ENCODE measurements at regions not wholly inside any gene's neighbourhood (a gene's known extent, or its start where the extent isn't known, plus 50 kb on each side); places are given as distances from the start of the nearest gene placed in this dataset.

DNA sequence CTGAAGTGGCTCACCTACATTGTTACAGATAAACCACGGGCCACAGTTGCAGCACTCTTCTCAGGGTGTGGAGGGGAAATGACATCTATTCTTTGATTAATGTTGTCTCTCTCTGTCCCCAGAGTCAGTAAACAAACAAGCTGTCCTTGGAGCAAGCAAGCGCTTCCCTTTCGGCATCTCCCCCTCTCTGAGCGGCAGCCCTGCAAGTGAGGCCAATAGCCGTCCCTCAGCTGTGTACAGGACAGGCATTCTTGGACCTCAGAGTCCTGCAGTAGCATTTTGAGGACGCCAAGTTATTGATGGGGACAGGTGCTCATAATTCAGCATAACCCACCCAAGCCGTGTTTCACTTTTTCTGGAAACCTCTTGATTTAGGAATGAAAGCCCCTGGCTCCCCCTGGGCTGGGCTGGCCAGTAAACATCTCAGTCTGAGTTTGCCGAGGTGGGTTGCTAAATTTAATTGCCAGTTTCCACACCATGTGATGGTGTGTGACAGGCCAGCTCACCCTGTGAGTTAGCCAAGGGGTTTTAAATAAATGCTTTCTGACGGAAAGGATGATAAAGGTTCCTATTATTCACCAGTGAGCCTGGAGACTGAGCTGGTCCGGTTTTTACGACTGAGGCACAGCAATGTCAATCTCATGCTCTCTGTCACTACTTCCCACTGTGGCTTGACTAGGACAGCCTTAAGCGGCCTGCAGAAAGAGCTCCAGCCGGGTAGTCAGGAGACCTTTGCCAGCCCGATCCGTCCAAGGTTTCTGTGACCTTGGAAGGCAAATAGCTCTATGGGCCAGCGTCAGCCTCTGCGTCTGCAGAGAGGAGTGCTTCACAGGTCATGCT lies 214.8 kb upstream of the RREB1 start:
- TF ChIP-seq, protein P1, sequence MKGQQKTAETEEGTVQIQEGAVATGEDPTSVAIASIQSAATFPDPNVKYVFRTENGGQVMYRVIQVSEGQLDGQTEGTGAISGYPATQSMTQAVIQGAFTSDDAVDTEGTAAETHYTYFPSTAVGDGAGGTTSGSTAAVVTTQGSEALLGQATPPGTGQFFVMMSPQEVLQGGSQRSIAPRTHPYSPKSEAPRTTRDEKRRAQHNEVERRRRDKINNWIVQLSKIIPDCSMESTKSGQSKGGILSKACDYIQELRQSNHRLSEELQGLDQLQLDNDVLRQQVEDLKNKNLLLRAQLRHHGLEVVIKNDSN (IDR thresholded peaks at IDR 0.05), result no peak
- TF ChIP-seq TCF12 (IDR thresholded peaks at IDR 0.05; ENCODE audit: low read depth), result no peak
- TF ChIP-seq ZBTB7A (IDR thresholded peaks at IDR 0.05; ENCODE audit: low read depth), result no peak
- no peak for TF ChIP-seq TAF1 (IDR thresholded peaks at IDR 0.05; ENCODE audit: low read depth)
- TF ChIP-seq, protein P2, sequence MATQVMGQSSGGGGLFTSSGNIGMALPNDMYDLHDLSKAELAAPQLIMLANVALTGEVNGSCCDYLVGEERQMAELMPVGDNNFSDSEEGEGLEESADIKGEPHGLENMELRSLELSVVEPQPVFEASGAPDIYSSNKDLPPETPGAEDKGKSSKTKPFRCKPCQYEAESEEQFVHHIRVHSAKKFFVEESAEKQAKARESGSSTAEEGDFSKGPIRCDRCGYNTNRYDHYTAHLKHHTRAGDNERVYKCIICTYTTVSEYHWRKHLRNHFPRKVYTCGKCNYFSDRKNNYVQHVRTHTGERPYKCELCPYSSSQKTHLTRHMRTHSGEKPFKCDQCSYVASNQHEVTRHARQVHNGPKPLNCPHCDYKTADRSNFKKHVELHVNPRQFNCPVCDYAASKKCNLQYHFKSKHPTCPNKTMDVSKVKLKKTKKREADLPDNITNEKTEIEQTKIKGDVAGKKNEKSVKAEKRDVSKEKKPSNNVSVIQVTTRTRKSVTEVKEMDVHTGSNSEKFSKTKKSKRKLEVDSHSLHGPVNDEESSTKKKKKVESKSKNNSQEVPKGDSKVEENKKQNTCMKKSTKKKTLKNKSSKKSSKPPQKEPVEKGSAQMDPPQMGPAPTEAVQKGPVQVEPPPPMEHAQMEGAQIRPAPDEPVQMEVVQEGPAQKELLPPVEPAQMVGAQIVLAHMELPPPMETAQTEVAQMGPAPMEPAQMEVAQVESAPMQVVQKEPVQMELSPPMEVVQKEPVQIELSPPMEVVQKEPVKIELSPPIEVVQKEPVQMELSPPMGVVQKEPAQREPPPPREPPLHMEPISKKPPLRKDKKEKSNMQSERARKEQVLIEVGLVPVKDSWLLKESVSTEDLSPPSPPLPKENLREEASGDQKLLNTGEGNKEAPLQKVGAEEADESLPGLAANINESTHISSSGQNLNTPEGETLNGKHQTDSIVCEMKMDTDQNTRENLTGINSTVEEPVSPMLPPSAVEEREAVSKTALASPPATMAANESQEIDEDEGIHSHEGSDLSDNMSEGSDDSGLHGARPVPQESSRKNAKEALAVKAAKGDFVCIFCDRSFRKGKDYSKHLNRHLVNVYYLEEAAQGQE (IDR thresholded peaks at IDR 0.05; ENCODE audit: low read depth), result no peak
- no peak for TF ChIP-seq CREB1 (IDR thresholded peaks at IDR 0.05; ENCODE audit: low read depth)
- no peak for TF ChIP-seq NFIC (IDR thresholded peaks at IDR 0.05)
- TF ChIP-seq EP300 (IDR thresholded peaks at IDR 0.05; ENCODE audit: borderline replicate concordance), result no peak
- no peak for TF ChIP-seq CEBPB (IDR thresholded peaks at IDR 0.05)
- TF ChIP-seq, protein P3, sequence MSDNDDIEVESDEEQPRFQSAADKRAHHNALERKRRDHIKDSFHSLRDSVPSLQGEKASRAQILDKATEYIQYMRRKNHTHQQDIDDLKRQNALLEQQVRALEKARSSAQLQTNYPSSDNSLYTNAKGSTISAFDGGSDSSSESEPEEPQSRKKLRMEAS (IDR thresholded peaks at IDR 0.05), result no peak

DNA sequence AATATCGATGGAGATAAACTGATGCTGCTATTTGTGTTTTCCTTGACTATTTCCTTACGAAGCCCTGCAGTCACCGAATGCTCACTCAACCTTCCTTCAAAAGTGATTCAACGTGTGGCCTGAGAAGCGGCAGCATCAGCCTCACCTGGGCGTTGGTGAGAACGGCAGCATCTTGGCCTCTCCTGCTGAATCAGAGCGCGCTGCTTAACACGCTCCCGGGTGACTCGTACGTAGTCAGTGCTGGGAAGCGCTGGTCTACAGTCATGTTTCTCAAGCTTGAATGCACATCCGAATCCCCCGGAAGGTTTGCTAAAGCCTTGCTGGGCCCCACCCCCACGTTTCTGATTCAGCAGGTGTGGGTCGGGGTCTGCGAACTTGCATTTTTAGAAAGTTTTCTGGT lies 214.1 kb upstream of the RREB1 start:
- TF ChIP-seq TEAD4 (IDR thresholded peaks at IDR 0.05), result no peak
- TF ChIP-seq CREB1 (IDR thresholded peaks at IDR 0.05; ENCODE audit: low read depth), result no peak
- TF ChIP-seq NFIC (IDR thresholded peaks at IDR 0.05), result no peak
- no peak for TF ChIP-seq CEBPB (IDR thresholded peaks at IDR 0.05)
- no peak for TF ChIP-seq ZBTB7A (IDR thresholded peaks at IDR 0.05; ENCODE audit: low read depth)
- TF ChIP-seq, protein P1 (IDR thresholded peaks at IDR 0.05), result no peak
- TF ChIP-seq TAF1 (IDR thresholded peaks at IDR 0.05; ENCODE audit: low read depth), result no peak
- TF ChIP-seq YY1 (IDR thresholded peaks at IDR 0.05; ENCODE audit: low read depth), result no peak
- TF ChIP-seq, protein P2 (IDR thresholded peaks at IDR 0.05; ENCODE audit: low read depth), result no peak
- no peak for TF ChIP-seq EGR1 (IDR thresholded peaks at IDR 0.05)

DNA sequence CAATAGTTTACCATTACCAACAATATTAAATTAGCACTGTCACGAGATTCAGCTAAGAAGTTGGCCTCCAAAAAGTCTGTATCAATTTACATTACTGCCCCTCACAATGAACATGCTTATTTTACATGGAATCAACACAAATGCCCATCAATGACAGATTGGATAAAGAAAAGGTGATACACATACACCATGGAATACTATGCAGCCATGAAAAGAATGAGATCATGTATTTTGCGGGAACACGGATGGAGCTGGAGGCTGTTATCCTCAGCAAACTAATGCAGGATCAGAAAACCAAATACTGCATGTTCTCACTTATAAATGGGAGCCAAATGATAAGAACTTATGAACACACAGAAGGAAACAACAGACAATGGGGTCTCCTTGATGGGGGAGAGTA lies 211.8 kb upstream of the RREB1 start:
- TF ChIP-seq TCF12 (IDR thresholded peaks at IDR 0.05; ENCODE audit: low read depth), result no peak
- TF ChIP-seq CEBPB (IDR thresholded peaks at IDR 0.05), result no peak
- no peak for TF ChIP-seq NFIC (IDR thresholded peaks at IDR 0.05)
- TF ChIP-seq, protein P1 (IDR thresholded peaks at IDR 0.05), result no peak
- TF ChIP-seq TAF1 (IDR thresholded peaks at IDR 0.05; ENCODE audit: low read depth), result no peak
- no peak for TF ChIP-seq TEAD4 (IDR thresholded peaks at IDR 0.05)
- no peak for TF ChIP-seq EP300 (IDR thresholded peaks at IDR 0.05; ENCODE audit: borderline replicate concordance)
- no peak for TF ChIP-seq RAD21 (IDR thresholded peaks at IDR 0.05; ENCODE audit: low read depth)
- TF ChIP-seq YY1 (IDR thresholded peaks at IDR 0.05; ENCODE audit: low read depth), result no peak
- TF ChIP-seq FOXM1 (IDR thresholded peaks at IDR 0.05; ENCODE audit: borderline replicate concordance, low read depth), result no peak
- no peak for TF ChIP-seq EGR1 (IDR thresholded peaks at IDR 0.05)
- TF ChIP-seq ZBTB7A (IDR thresholded peaks at IDR 0.05; ENCODE audit: low read depth), result no peak
- TF ChIP-seq, protein P3 (IDR thresholded peaks at IDR 0.05), result no peak
- no peak for TF ChIP-seq CREB1 (IDR thresholded peaks at IDR 0.05; ENCODE audit: low read depth)
- TF ChIP-seq, protein P2 (IDR thresholded peaks at IDR 0.05; ENCODE audit: low read depth), result no peak

DNA sequence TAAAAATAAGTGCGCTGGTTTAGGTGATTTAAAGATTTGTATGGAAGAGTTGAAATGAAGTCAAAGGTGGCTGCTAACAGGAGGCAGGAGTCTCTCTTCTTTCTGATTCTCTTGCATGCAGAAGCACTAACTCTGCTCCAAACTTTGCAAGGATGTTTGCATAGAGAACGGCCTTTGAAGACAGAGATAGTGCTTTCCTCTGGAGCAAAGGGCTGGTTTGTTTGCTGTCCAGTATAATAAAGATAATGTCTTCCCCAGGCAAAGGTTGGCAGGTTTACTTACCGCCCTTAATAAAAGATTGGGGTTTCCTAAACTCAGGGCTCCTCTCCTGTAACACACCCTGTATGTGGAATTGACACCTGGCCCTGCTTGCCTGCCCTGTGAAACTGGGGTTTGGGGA lies 210.6 kb upstream of the RREB1 start:
- TF ChIP-seq EGR1 (IDR thresholded peaks at IDR 0.05), result no peak
- TF ChIP-seq FOXM1 (IDR thresholded peaks at IDR 0.05; ENCODE audit: borderline replicate concordance, low read depth), result no peak
- TF ChIP-seq, protein P2 (IDR thresholded peaks at IDR 0.05; ENCODE audit: low read depth), result no peak
- no peak for TF ChIP-seq TAF1 (IDR thresholded peaks at IDR 0.05; ENCODE audit: low read depth)
- TF ChIP-seq RAD21 (IDR thresholded peaks at IDR 0.05; ENCODE audit: low read depth), result no peak
- no peak for TF ChIP-seq ZBTB7A (IDR thresholded peaks at IDR 0.05; ENCODE audit: low read depth)
- TF ChIP-seq NFIC (IDR thresholded peaks at IDR 0.05), result no peak
- TF ChIP-seq TCF12 (IDR thresholded peaks at IDR 0.05; ENCODE audit: low read depth), result no peak
- TF ChIP-seq YY1 (IDR thresholded peaks at IDR 0.05; ENCODE audit: low read depth), result no peak
- TF ChIP-seq CEBPB (IDR thresholded peaks at IDR 0.05), result no peak
- TF ChIP-seq EP300 (IDR thresholded peaks at IDR 0.05; ENCODE audit: borderline replicate concordance), result no peak
- no peak for TF ChIP-seq CREB1 (IDR thresholded peaks at IDR 0.05; ENCODE audit: low read depth)
- TF ChIP-seq, protein P1 (IDR thresholded peaks at IDR 0.05), result no peak
- no peak for TF ChIP-seq TEAD4 (IDR thresholded peaks at IDR 0.05)
- TF ChIP-seq, protein P3 (IDR thresholded peaks at IDR 0.05), result no peak

Data from Ishikawa (cell line).